ENCODE measurements at regions not wholly inside any gene's neighbourhood (a gene's known extent, or its start where the extent isn't known, plus 50 kb on each side); places are given as distances from the start of the nearest gene placed in this dataset.

GRCh38 chr7:68206946-68207485, 1210.4 kb downstream of the TYW1 start:
- no peak overlapping the region for H3K4me3 ChIP-seq (replicated peaks in 1 of 4; ENCODE audit: control extremely low read depth in 1 of 4, insufficient read depth in 1 of 4, low read depth in 3 of 4, low read length in 4 of 4)
- H3K27me3 ChIP-seq (ENCODE audit: control insufficient read depth, insufficient read depth, low read length): no peaks in the 10 kb centered on the region

DNA sequence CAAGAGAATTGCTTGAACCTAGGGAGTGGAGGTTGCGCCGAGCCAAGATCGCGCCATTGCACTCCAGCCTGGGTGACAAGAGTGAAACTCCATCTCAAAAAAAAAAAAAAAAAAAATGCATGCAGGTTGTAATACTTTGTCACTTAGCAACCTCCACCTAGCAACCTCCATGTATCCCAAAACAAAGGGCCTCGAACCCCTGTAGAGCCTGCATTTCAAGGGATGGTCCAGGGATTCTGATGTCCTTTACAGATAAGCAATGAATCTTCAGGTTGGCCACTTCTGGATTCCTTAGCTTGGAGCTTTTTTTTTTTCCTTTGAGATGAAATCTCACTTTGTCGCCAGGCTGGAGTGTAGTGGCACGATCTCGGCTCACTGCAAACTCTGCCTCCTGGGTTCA, 1211.0 kb downstream of the TYW1 start:
- H2AFZ ChIP-seq (ENCODE audit: low read length): no peak overlapping the region
- H3K27ac ChIP-seq (ENCODE audit: insufficient read depth, low read length): no peak overlapping the region
- no peak for TF ChIP-seq EZH2 (IDR thresholded peaks at IDR 0.05; ENCODE audit: low read length, missing control alignments)
- TF ChIP-seq, protein P1, sequence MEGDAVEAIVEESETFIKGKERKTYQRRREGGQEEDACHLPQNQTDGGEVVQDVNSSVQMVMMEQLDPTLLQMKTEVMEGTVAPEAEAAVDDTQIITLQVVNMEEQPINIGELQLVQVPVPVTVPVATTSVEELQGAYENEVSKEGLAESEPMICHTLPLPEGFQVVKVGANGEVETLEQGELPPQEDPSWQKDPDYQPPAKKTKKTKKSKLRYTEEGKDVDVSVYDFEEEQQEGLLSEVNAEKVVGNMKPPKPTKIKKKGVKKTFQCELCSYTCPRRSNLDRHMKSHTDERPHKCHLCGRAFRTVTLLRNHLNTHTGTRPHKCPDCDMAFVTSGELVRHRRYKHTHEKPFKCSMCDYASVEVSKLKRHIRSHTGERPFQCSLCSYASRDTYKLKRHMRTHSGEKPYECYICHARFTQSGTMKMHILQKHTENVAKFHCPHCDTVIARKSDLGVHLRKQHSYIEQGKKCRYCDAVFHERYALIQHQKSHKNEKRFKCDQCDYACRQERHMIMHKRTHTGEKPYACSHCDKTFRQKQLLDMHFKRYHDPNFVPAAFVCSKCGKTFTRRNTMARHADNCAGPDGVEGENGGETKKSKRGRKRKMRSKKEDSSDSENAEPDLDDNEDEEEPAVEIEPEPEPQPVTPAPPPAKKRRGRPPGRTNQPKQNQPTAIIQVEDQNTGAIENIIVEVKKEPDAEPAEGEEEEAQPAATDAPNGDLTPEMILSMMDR (conservative IDR thresholded peaks at IDR 0.05 in 1 of 2, IDR thresholded peaks at IDR 0.05 in 1 of 2; ENCODE audit: low read depth in 1 of 2, low read length in 2 of 2): no peak
- no peaks in the 10 kb centered on the region for H3K4me1 ChIP-seq (ENCODE audit: control insufficient read depth, extremely low read depth, insufficient read depth, low read length)
- H3K4me3 ChIP-seq (replicated peaks in 1 of 4; ENCODE audit: control extremely low read depth in 1 of 4, insufficient read depth in 1 of 4, low read depth in 3 of 4, low read length in 4 of 4): no peak overlapping the region
- H3K79me2 ChIP-seq (ENCODE audit: control insufficient read depth, insufficient read depth, low read length): no peaks in the 10 kb centered on the region
- no peaks in the 10 kb centered on the region for H3K9me3 ChIP-seq (ENCODE audit: control insufficient read depth, insufficient read depth, low read depth, low read length)
- no peaks in the 10 kb centered on the region for H3K27me3 ChIP-seq (ENCODE audit: control insufficient read depth, insufficient read depth, low read length)
- no peaks in the 10 kb centered on the region for H3K36me3 ChIP-seq (ENCODE audit: control insufficient read depth, insufficient read depth, low read length)
- H3K9ac ChIP-seq (ENCODE audit: insufficient read depth, low read length): no peak overlapping the region
- H3K4me2 ChIP-seq (ENCODE audit: extremely low read depth, insufficient read depth, low read length): no peak overlapping the region
- DNase-seq (ENCODE audit: low read depth in 2 of 2): no peak
- H4K20me1 ChIP-seq (ENCODE audit: control insufficient read depth, extremely low read depth, insufficient read depth, low read length): no peaks in the 10 kb centered on the region

More at GRCh38 chr7:68206946-68207485, 1210.4 kb downstream of the TYW1 start:
- Histone ChIP-seq H3K36me3 (ENCODE audit: control insufficient read depth, insufficient read depth, low read length) (no peaks in the 10 kb centered on the region), H3K27ac (ENCODE audit: insufficient read depth, low read length) (no peak overlapping the region), H3K4me1 (ENCODE audit: control insufficient read depth, extremely low read depth, insufficient read depth, low read length) (no peaks in the 10 kb centered on the region), H4K20me1 (ENCODE audit: control insufficient read depth, extremely low read depth, insufficient read depth, low read length) (no peaks in the 10 kb centered on the region), H3K4me2 (ENCODE audit: extremely low read depth, insufficient read depth, low read length) (no peak overlapping the region), H3K9me3 (ENCODE audit: control insufficient read depth, insufficient read depth, low read depth, low read length) (no peaks in the 10 kb centered on the region), H3K79me2 (ENCODE audit: control insufficient read depth, insufficient read depth, low read length) (no peaks in the 10 kb centered on the region), H3K9ac (ENCODE audit: insufficient read depth, low read length) (no peak overlapping the region), H2AFZ (ENCODE audit: low read length) (no peak overlapping the region)
- TF ChIP-seq EZH2 (IDR thresholded peaks at IDR 0.05; ENCODE audit: low read length, missing control alignments): no peak
- TF ChIP-seq, protein P1 (conservative IDR thresholded peaks at IDR 0.05 in 1 of 2, IDR thresholded peaks at IDR 0.05 in 1 of 2; ENCODE audit: low read depth in 1 of 2, low read length in 2 of 2): no peak
- DNase-seq (ENCODE audit: low read depth in 2 of 2): no peak

GRCh38 chr7:68209486-68209885, 1212.9 kb downstream of the TYW1 start:
- H3K27ac ChIP-seq (ENCODE audit: insufficient read depth, low read length): no peak overlapping the region
- no peaks in the 10 kb centered on the region for H3K79me2 ChIP-seq (ENCODE audit: control insufficient read depth, insufficient read depth, low read length)
- H3K4me3 ChIP-seq (replicated peaks in 1 of 4; ENCODE audit: control extremely low read depth in 1 of 4, insufficient read depth in 1 of 4, low read depth in 3 of 4, low read length in 4 of 4): no peak overlapping the region
- no peak overlapping the region for H3K4me2 ChIP-seq (ENCODE audit: extremely low read depth, insufficient read depth, low read length)
- no peaks in the 10 kb centered on the region for H3K9me3 ChIP-seq (ENCODE audit: control insufficient read depth, insufficient read depth, low read depth, low read length)
- no peak overlapping the region for H3K9ac ChIP-seq (ENCODE audit: insufficient read depth, low read length)
- no peaks in the 10 kb centered on the region for H3K4me1 ChIP-seq (ENCODE audit: control insufficient read depth, extremely low read depth, insufficient read depth, low read length)
- H2AFZ ChIP-seq (ENCODE audit: low read length): no peak overlapping the region
- no peaks in the 10 kb centered on the region for H3K36me3 ChIP-seq (ENCODE audit: control insufficient read depth, insufficient read depth, low read length)
- H4K20me1 ChIP-seq (ENCODE audit: control insufficient read depth, extremely low read depth, insufficient read depth, low read length): no peaks in the 10 kb centered on the region
- TF ChIP-seq EZH2 (IDR thresholded peaks at IDR 0.05; ENCODE audit: low read length, missing control alignments): no peak
- TF ChIP-seq, protein P1 (conservative IDR thresholded peaks at IDR 0.05 in 1 of 2, IDR thresholded peaks at IDR 0.05 in 1 of 2; ENCODE audit: low read depth in 1 of 2, low read length in 2 of 2): no peak
- no peak for DNase-seq (ENCODE audit: low read depth in 2 of 2)
- H3K27me3 ChIP-seq (ENCODE audit: control insufficient read depth, insufficient read depth, low read length): no peaks in the 10 kb centered on the region

All from fibroblast of lung (primary cell).